ENCODE measurements at regions not wholly inside any gene's neighbourhood (a gene's known extent, or its start where the extent isn't known, plus 50 kb on each side); places are given as distances from the start of the nearest gene placed in this dataset.

- TF ChIP-seq, protein P1, sequence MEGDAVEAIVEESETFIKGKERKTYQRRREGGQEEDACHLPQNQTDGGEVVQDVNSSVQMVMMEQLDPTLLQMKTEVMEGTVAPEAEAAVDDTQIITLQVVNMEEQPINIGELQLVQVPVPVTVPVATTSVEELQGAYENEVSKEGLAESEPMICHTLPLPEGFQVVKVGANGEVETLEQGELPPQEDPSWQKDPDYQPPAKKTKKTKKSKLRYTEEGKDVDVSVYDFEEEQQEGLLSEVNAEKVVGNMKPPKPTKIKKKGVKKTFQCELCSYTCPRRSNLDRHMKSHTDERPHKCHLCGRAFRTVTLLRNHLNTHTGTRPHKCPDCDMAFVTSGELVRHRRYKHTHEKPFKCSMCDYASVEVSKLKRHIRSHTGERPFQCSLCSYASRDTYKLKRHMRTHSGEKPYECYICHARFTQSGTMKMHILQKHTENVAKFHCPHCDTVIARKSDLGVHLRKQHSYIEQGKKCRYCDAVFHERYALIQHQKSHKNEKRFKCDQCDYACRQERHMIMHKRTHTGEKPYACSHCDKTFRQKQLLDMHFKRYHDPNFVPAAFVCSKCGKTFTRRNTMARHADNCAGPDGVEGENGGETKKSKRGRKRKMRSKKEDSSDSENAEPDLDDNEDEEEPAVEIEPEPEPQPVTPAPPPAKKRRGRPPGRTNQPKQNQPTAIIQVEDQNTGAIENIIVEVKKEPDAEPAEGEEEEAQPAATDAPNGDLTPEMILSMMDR (IDR thresholded peaks at IDR 0.05; ENCODE audit: control extremely low read depth, extremely low read depth, low read depth, missing control alignments): no peak
These were observed 104.1 kb downstream of the ASB9 start for GRCh38 chrX:15165832-15166231.

GRCh38 chrX:15163131-15163530 lies 106.8 kb downstream of the ASB9 start:
- ChIA-PET CTCF (interaction anchor here (0.9 to 1.0 kb wide), 2 partner anchors 19 to 30 kb away, joined by 3 read pairs; no protein-coding TSS in a partner anchor), POLR2A (no interaction called here)
- TF ChIP-seq, protein P1 (IDR thresholded peaks at IDR 0.05; ENCODE audit: control extremely low read depth, extremely low read depth, low read depth, missing control alignments): no peak
- no peak for DNase-seq (ENCODE audit: extremely low spot score)

More at GRCh38 chrX:15165832-15166231, 104.1 kb downstream of the ASB9 start:
- DNase-seq (ENCODE audit: extremely low spot score): no peak
- POLR2A ChIA-PET: no interaction called here
- CTCF ChIA-PET: no interaction called here

- DNase-seq (ENCODE audit: extremely low spot score): no peak
- ChIA-PET CTCF (no interaction called here), POLR2A (no interaction called here)
- TF ChIP-seq, protein P1 (IDR thresholded peaks at IDR 0.05; ENCODE audit: control extremely low read depth, extremely low read depth, low read depth, missing control alignments): no peak
These were observed 109.3 kb downstream of the ASB9 start for GRCh38 chrX:15160558-15161095.

GRCh38 chrX:15158736-15159406 lies 111.0 kb downstream of the ASB9 start:
- DNase-seq (ENCODE audit: extremely low spot score): peak; percentile 13
- POLR2A ChIA-PET: no interaction called here
- TF ChIP-seq, protein P1 (IDR thresholded peaks at IDR 0.05; ENCODE audit: control extremely low read depth, extremely low read depth, low read depth, missing control alignments): no peak
- CTCF ChIA-PET: interaction anchor here (0.7 kb wide), 1 partner anchor 15 kb away, joined by 3 read pairs; no protein-coding TSS in a partner anchor

DNA sequence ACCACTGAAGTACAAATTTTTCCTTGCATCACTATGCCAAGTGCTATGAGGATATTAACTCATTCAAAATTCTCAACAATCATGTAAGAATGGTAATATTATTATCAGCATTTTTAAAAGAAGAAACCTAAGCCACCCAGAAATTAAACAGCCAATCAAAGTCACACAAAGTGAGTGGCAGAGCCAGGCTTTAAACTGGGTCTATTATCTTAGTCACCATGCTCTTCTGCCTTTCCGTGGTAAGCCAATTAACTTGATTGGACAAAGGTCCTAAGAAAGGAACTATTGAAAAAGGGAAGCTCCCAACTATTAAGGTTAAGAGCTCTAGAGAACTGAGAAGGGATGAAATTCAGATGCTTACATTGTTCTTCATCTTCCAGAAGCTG lies 111.5 kb downstream of the ASB9 start:
- TF ChIP-seq, protein P1 (IDR thresholded peaks at IDR 0.05; ENCODE audit: control extremely low read depth, extremely low read depth, low read depth, missing control alignments): no peak
- CTCF ChIA-PET: interaction anchor here (0.7 kb wide), 1 partner anchor 14 kb away, joined by 3 read pairs; no protein-coding TSS in a partner anchor
- no peak for DNase-seq (ENCODE audit: extremely low spot score)
- POLR2A ChIA-PET: no interaction called here

DNA sequence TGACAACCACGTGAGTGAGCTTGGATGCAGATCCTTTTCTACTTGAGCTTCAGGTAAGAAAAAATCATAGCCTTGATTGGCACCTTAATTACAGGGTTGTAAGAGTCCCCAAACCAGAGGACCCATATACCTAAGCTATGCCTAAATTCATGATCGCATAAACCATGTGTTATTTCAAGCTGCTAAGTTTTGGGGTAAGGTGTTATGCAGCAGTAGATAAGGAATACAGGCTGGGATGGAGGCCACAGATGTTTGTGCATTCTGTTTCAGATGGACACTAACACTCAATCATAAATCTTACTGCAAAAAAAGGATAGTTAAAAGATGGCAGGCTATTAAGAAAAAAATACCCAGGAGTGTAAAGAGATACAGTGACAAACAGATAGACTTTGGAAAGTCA lies 112.3 kb downstream of the ASB9 start:
- no peak for DNase-seq (ENCODE audit: extremely low spot score)
- POLR2A ChIA-PET: no interaction called here
- CTCF ChIA-PET: interaction anchor here (0.8 kb wide), 2 partner anchors 14 to 15 kb away, joined by 3 read pairs; no protein-coding TSS in a partner anchor
- TF ChIP-seq, protein P1 (IDR thresholded peaks at IDR 0.05; ENCODE audit: control extremely low read depth, extremely low read depth, low read depth, missing control alignments): no peak
